ENCODE measurements at regions not wholly inside any gene's neighbourhood (a gene's known extent, or its start where the extent isn't known, plus 50 kb on each side); places are given as distances from the start of the nearest gene placed in this dataset.

DNA sequence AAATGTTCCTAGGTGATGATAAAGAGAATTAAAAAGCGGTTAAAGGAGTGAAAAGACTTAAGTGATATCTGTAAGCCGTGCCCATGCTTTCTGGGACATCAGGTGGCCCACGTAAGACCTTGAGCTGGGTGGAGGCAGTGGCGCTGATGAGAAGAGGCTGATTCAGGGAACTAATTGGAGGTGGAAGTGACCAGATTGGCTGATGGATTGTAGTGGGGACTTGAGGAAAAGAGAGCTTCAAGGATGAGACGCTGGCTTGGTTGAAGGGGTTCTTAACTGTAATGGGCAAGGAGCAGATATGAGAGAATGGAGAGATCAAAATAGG is 69.1 kb upstream of the EP300 start:
- Histone ChIP-seq H3K36me3 (no peaks in the 10 kb centered on the region), H3K4me3 (no peak overlapping the region), H3K9me3 (no peaks in the 10 kb centered on the region), H3K27ac (peak overlapping the region in 1 of 2 donors; percentile 99), H3K4me1 (ENCODE audit: insufficient read depth) (no peaks in the 10 kb centered on the region), H3K27me3 (no peaks in the 10 kb centered on the region)
- TF ChIP-seq, protein P1, sequence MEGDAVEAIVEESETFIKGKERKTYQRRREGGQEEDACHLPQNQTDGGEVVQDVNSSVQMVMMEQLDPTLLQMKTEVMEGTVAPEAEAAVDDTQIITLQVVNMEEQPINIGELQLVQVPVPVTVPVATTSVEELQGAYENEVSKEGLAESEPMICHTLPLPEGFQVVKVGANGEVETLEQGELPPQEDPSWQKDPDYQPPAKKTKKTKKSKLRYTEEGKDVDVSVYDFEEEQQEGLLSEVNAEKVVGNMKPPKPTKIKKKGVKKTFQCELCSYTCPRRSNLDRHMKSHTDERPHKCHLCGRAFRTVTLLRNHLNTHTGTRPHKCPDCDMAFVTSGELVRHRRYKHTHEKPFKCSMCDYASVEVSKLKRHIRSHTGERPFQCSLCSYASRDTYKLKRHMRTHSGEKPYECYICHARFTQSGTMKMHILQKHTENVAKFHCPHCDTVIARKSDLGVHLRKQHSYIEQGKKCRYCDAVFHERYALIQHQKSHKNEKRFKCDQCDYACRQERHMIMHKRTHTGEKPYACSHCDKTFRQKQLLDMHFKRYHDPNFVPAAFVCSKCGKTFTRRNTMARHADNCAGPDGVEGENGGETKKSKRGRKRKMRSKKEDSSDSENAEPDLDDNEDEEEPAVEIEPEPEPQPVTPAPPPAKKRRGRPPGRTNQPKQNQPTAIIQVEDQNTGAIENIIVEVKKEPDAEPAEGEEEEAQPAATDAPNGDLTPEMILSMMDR (IDR thresholded peaks at IDR 0.05), result no peak
- TF ChIP-seq EP300 (IDR thresholded peaks at IDR 0.05) (no peak), POLR2A (IDR thresholded peaks at IDR 0.05) (no peak)
- 84 to 92% (median 89%) methylated on average over 5 of the region's 5 CpGs for WGBS, 3 donors
- DNase-seq, result no peak
- intact Hi-C loops (cut with DNase I), result loop anchor here in 3 of 4 donors (2.0 to 10.0 kb wide), 4 partner anchors 68 to 72 kb away; partner anchors contain the start of genes EP300 (in 2 of the 3) and RBX1 (in 2 of the 3)

DNA sequence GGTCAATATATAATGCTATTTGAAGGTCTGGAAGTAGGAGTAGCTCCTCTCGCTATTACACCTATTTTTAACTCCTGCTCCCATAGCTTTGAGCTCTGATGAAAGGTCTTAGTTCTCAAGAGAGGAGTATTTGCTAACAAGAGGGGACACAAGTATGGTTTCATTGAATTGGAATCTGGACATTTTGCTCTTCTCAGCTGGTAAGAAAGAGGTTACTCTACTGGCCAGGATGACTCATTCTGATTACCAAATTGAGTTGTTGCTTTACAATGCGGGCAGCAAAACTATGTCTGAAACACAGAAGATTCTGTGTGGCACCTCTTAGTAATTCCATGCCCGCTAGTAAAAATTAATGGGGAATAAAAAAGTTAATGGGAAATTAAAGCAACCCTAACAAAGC is 63.6 kb upstream of the EP300 start:
- no peaks in the 10 kb centered on the region for H3K36me3 ChIP-seq
- 61 to 68% (median 68%) methylated on average over 3 of the region's 3 CpGs for WGBS, 3 donors
- no peak for DNase-seq
- H3K4me3 ChIP-seq, result no peak overlapping the region
- H3K27me3 ChIP-seq, result no peaks in the 10 kb centered on the region
- H3K27ac ChIP-seq, result no peak overlapping the region
- H3K9me3 ChIP-seq, result no peaks in the 10 kb centered on the region
- intact Hi-C loops (cut with DNase I), result loop anchor here in 1 of 4 donors (10.0 kb wide), 1 partner anchor 66 kb away; the partner anchor contains the start of gene EP300
- H3K4me1 ChIP-seq (ENCODE audit: insufficient read depth), result no peaks in the 10 kb centered on the region
- TF ChIP-seq, protein P1 (IDR thresholded peaks at IDR 0.05), result no peak
- TF ChIP-seq EP300 (IDR thresholded peaks at IDR 0.05), result no peak
- no peak for TF ChIP-seq POLR2A (IDR thresholded peaks at IDR 0.05)

DNA sequence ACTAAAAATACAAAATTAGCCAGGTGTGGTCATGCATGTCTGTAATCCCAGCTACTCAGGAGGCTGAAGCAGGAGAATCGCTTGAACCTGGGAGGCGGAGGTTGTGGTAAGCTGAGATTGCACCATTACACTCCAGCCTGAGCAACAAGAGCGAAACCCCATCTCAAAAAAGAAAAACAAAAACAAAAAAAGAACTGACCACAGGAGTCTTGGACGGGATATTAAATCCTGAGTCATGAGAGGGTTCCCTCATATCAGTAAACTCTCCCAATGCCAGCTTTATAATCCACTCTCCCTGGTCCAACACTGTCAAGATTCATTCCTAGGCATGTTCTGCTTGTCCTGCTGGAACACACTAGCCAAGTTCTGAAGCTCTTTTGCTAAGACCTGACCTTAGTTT is 61.5 kb upstream of the EP300 start:
- no peaks in the 10 kb centered on the region for H3K4me1 ChIP-seq (ENCODE audit: insufficient read depth)
- H3K36me3 ChIP-seq, result no peaks in the 10 kb centered on the region
- H3K27me3 ChIP-seq, result no peaks in the 10 kb centered on the region
- DNase-seq, result no peak
- intact Hi-C loops (cut with DNase I), result no loop called here
- 57 to 75% (median 60%) methylated on average over 4 of the region's 4 CpGs for WGBS, 3 donors
- no peak overlapping the region for H3K27ac ChIP-seq
- TF ChIP-seq, protein P1 (IDR thresholded peaks at IDR 0.05), result no peak
- TF ChIP-seq POLR2A (IDR thresholded peaks at IDR 0.05) (no peak), EP300 (IDR thresholded peaks at IDR 0.05) (no peak)
- no peaks in the 10 kb centered on the region for H3K9me3 ChIP-seq
- no peak overlapping the region for H3K4me3 ChIP-seq

DNA sequence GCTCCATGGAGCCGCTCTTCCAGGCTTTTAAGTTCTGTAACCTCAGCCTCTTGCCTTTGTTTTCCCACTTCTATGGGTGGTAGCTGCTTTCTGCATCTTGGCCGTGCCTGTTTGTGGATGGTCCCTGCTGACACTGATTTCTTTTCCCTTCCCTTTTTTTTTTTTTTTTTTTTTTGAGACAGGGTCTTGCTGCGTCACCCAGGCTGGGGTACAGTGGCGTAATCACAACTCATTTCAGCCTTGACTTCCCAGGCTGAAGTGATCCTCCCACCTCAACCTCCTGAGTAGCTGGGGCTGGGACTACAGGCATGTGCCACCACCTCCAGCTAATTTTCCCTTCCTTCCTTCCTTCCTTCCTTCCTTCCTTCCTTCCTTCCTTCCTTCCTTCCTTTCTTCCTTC is 57.7 kb upstream of the EP300 start:
- Histone ChIP-seq H3K4me3 (no peak overlapping the region), H3K27ac (no peak overlapping the region), H3K9me3 (no peaks in the 10 kb centered on the region), H3K36me3 (no peaks in the 10 kb centered on the region), H3K4me1 (ENCODE audit: insufficient read depth) (no peaks in the 10 kb centered on the region), H3K27me3 (no peaks in the 10 kb centered on the region)
- TF ChIP-seq EP300 (IDR thresholded peaks at IDR 0.05) (no peak), POLR2A (IDR thresholded peaks at IDR 0.05) (no peak)
- TF ChIP-seq, protein P1 (IDR thresholded peaks at IDR 0.05), result no peak
- intact Hi-C loops (cut with DNase I), result no loop called here
- WGBS, 3 donors, result 59 to 72% (median 72%) methylated on average over 4 of the region's 4 CpGs
- no peak for DNase-seq

Measured in ovary (tissue), 7 donors.